ENCODE measurements at regions not wholly inside any gene's neighbourhood (a gene's known extent, or its start where the extent isn't known, plus 50 kb on each side); places are given as distances from the start of the nearest gene placed in this dataset.

DNA sequence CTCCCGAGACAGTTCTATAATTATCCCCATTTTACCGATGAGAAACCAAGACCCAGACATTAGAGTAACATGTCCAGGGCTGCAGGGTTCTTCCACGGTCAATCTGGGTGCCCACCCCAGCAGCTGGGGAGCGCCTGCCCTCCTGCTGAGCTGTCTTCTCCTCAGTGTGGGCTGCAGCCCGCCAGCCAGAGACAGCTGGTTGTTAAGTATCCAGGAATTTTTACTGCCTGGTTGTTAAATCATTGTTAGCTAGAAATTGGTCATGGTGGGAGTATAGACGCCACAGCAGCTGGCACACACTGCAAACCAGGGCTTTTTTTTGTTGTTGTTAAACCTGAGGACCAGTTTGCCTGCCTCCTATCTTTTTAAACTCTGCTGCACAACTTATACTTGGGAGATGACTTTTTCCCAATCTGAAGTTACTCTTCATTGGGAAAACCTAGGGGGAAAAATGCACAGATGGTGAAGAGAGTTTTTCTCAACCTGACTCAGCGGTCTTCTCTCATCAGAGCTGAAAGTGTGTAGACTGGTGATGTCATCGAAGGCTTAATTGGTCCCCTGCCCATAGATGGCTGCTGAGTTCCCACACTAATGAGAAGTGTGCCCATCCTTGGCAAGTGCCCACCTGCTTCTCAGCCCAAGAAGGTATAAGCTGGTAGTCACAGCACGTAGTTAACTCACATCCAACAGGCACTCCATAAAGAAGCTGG lies 208.6 kb downstream of the DRD1 start:
- DNase-seq, result no peak

DNA sequence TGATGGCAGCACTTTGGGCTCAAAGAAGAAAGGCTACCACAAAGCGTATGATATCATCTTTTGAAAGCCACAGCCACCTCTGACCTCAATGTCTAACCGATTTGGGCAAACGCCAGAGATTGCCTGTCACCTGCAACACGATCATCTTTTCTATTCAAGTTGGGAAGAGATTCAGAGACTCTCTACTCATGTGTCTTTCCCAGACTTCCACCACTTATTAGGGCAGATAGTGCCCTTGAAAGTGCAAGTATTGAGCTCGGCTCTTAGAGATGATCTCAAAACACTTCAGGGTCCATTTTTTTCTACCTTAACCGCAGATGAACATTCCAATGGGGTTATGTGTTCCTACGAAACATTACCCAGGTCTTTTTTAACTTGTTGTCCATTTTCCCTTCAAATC lies 213.7 kb downstream of the DRD1 start:
- DNase-seq, result no peak

DNA sequence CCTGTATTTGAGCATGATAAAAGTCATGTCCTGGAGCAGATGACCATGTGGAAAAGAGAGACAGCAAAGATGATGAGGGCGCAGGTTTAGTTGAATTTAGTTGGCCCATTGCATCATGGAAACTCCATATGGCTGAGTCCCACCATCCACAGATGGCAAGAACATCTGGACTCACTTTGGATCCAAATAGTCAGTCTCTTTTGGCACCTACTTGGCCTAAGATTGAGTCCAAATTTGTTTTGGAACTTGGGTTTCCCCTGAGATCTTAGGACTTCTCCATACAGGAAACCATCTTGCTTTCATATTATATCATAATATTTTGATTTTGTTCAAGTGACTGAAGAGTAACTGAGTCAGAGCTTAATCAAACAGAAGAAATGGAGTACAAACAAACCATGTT lies 217.5 kb downstream of the DRD1 start:
- no peak for DNase-seq

DNA sequence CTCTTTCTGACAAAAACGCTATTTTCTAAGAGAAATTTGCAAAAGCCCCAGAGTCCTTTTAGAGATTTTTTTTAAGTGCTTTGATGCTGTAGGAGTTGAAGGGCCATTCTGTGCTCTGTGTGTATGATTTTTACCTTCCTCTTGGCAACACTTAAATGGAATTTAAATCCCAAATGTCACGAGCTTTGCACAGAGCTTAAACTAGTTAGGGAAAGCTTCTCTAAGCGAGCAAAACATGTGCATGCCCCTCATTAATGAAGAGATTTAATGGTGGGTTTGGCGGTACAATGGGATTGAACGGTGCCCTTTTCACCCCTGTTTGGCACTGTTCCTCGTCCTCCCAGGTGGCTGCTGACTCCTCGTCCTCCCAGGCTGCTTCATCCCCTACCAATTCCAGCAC lies 220.7 kb downstream of the DRD1 start:
- DNase-seq, result no peak

DNA sequence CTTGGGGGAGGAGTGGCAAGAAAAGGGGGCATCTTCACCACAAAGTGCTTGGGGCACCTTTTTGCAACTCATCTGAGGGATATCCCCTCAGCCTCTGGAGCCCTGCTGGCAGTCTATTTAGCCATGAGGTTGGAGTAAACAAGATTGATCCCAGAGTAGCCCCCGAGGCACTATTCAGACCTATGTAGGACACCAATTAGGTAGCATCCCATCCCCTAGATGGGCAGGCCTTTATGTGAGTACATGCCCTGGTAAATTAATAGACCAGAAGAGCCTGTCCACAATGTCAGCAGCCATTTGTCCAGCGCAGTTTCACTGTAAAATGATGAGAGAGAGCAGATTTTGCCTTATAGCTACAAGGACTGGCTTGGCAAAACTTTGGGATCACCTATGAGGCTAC lies 221.4 kb downstream of the DRD1 start:
- DNase-seq, result no peak

DNA sequence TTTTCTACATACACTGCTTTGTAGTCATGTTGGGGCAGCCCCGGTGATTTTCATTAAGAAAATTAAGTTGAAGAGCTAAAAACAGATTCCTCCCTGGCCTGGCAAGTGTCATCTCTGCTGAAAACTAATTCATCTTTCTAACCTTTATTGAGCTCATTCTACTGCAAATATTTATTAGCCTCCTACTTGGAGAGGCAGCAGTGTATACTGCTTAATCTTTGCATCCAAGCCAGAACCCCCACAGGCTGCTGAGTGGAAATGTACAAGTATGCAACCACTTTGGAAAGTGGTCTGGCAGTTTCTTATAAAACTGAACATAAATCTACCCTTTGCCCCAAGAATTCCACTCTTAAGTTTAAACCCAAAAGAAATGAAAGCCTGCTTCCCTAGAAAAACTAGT lies 223.4 kb downstream of the DRD1 start:
- DNase-seq, result no peak

DNA sequence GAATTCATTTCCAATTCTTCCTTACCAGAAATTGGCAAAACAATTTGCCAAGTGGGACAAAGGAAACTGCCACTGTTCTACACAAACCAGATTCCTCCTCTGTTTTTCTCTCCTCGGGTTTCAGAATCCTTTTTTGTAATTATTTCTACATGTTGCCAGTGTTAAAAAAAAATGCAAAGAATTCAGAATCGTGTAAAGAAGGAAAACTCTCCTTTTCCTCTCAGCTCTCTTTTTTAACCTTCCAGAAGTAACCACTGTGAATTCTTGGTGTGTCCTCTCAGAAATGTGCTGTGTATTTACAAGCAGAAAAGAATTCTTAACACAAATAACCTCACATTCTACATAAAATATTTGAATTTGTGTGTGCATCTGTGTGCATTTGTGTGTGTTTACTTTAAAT lies 224.6 kb downstream of the DRD1 start:
- no peak for DNase-seq

DNA sequence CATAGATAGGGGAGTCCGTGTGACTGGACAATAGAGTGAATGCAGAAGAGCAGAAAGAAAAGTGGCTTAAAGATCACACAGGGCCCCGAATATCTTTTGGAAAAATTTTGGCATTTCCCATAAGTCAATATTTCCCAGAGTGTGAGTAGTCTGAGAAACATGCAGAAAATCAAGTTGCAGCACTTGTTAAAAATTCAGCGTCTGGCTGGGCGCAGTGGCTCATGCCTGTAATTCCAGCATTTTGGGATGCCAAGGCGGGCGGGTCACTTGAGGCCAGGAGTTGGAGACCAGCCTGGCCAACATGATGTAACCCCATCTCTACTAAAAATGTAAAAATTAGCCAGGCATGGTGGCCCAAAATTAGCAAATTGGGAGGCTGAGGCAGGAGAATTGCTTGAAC lies 227.0 kb downstream of the DRD1 start:
- DNase-seq, result no peak

DNA sequence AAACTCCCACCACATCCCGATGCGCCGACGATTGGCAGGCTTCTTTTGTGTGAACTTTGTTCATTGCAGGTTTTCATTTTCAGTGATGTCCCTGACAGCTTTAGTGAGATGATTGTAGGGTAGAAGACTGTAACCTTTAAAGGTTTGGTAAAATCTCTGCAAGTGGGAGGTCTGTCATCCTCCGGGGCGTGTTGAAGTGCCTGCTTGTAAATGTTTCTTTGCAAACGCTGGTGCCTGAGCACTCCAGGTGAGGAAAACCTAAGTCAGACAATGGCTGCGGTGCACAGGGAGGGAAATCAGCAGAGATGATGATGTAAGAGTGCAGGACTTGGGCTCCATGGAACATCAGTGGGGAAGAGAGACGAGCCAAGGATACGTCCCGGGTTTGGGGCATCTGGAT lies 228.1 kb downstream of the DRD1 start:
- DNase-seq, result no peak

DNA sequence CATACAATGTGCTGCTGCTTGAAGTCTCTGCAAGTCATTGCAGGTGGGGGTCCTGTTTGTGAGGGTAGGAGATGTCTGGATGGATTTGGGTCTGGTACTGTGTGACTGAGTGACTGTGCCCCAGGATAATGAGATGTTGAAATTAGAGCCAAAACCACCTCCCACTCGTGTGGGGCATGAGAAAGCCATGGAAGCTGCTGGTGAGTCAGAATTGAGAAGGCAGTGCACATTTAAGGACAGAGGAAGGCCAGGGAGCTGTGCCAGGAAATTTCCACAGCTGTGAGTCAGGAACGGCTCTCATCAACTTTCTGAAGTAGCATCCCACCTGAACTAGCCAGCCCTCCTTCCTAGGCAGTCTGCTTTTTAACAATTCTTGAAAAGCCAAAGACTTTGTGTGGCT lies 229.8 kb downstream of the DRD1 start:
- DNase-seq, result no peak

DNA sequence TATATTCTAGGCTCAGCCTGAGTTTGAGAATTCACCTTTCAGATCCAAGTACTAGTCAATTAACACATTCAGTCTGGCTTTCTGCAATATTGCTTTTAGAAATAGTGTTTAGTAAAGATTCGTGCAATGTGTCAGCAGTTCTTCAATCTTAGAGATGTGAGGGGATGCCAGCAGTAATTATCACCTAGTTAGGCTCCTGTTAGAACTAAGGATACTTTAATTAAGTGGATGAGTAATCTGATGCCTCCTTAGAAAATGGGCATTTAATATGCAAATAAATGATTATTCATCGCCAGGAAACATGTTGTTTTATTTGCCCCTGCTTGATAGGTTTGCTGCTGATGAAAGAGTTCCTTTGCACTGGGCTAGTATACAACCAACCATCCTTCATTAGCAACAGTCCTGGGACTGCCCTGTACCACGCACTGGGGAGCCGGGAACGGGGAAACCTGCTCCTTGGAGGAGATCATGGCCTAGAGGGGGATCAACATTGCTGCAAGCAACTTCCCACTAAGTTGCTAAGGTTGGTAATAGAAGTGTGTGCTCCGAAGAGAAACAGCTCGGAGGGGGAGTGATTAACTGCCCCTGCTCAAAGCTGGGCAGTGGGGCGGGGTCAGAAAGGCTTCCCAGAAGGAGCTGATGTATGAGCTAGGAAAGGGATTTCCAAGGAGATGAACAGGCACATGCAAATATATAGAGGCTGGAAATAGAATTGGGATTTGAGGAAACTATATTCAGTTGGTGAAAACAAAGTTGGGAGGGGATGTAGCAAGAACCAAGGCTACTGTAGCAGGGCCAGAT lies 231.8 kb downstream of the DRD1 start:
- DNase-seq, result no peak

DNA sequence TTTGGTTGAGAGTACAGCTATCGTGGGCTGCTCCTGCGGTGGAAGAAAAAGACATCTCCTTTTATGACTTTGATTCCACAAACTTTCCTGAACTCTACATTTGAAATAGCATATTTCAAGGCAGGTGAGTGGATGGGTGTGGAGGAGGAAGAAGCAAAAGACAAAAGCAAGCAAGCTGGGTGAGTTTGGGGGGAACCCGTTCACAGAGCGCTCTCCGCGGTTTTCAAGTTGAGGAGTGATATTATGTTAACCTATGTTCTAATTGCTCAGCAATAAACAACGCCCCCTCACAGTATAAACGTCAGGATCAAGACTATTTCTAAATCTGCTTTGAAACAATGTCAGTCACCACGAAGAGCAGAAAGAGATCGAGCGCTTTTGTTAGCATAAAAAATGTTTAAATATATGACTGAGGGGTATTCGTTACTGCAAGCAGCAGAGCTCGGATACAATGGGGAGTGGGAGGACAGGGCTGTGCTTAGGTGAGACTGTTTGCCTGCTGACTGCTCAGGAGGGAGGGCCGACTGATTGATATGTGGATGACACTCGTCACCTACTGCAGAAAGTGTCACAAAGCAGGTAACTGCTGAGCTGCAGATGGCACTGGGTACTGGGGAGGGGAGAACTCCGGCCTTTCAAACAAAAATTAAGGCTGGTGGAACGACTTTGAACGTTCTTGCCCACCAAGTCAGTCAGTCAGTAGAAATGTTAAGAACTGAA lies 236.5 kb downstream of the DRD1 start:
- DNase-seq, result peak; percentile 23

DNA sequence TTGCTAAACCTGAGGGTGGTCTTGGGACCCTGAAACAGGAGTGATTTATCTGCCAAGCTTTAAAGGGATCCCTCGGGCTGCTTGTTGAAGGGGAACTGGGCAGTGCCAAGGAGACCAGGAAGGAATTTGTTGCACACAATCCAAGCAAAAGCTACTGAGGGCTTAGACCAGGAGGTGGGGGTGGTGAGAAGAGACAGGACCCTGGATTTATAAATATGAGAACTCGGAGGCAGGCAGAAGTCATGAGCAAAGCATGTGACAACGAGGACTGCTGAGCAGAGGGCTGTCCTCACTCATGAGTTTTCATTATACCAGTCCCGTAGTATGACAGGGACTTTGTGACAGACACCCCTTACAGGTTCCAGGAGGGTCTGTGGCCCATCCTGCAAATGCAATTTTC lies 237.3 kb downstream of the DRD1 start:
- DNase-seq, result no peak

DNA sequence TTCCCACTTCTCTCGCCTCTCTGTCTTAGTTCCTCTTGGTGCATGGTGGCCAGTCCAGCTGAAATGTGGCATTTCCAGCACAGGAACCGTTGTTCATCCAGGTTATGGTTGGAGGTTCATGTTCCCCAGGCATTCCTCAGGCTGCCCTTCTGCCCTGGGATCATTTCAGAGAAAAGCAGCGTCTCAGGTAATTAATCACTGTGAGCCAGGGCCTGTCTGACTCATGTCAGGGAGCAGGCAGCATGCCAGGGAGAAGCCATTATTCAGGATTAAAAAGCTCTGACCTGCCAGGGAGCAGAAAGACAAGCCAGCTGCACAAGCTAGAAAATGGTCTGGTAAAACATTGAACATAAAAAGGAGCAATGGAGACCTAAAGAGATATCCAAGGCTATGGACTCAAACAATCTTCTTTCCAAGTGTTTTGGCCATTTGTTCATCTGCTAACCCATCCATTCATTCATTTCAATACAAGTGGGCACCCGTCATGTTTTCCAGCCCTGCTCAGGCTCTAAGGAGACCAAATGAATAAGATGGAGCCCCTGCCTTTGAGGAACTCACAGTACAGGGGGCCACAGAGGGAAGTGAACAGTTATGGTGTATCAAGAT lies 241.4 kb downstream of the DRD1 start:
- peak; percentile 63 for DNase-seq

DNA sequence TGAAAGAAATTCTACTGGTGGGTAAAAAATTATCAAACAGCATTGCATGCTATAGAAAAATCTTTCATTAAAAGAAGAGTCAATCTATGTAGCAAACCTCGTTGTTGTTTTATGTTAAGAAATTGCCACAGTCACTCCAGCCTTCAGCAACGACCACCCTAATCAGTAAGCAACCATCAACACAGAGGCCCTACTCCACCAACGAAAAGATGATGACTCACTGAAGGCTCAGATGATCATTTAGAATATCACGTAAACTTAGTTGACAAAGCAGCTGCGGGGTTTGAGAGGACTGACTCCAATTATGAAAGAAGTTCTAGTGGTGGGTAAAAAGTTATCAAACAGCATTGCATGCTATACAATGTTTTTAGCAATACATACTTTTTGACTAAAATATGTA lies 242.6 kb downstream of the DRD1 start:
- DNase-seq, result no peak

DNA sequence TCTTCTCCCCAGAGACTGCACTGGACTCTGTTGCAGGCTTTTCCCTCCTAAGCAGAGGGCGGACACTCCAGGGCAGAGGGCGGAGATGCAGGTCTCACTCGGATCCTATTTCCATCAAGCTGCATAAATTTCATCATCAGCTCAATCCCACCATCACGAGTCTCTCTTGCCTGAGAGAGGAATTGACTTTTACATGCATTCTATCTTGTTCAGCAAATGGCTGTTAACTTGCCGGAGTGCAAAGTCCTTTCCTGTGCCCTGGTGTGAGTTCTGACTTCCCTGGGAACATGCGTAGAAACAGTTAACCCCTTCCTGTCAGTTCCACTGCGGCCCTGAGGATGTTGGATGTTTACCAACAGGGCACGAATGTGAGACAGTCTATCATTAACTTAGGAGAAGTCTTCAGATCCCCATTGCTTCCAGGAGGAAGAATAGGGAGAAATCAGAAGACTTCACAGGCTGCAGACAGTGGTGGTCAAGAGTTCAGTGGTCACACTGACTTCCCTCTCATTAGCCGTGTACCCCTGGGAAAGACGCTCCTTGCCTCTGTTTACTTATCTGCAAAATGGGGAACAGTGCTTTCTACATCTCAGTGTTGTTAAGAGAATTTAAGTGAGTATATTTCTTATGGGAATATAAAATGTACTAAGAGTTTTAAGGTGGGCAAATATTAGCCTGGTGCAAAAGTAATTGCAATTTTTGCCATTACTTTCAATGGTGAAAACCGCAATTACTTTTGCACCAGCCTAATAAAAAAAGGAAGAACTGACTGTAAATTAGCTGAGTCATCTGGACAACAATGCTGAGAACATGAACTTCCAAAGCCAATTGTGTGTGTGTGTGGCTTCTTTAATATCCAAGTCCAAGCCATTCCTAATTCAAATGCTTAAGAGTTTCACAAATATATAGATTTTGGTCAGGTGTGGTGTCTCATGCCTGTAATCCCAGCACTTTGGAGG lies 248.0 kb downstream of the DRD1 start:
- no peak for DNase-seq

DNA sequence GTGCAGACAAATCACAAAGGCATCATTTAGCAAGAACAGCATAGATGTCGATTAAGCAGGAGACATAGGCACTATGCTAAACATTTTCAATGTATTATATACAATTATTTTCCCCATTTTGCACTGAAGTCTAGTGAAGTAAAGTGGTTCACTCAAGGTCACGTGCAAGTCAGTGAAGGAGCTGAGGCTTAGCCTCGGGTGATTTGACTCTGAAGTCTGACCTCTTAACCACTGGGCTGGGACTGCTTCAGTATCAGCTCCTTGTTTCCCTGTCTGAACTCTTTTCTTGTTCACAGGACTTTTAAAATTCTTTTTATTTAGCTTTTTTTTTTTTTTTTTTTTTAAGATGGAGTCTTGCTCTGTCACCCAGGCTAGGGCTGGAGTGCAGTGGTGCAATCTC lies 262.7 kb downstream of the DRD1 start:
- no peak for DNase-seq

DNA sequence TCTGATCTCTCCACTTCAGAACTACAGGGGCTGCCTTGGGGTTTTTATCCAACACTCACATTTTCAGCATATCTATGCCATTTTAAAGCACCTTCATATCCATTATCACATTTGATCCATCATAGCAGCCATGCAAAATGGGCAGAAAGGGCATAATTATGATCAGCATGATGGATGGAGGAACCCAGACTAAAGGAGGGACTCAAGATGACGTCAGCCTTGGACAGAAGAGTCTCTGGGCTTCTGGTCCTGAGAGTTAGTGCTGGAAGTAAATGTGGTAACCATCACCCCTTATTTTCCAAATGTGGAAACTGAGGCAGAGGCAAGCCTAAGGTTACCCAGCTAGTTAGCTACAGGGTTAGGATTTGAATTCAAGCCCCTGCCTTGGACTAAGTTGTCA lies 273.1 kb downstream of the DRD1 start:
- no peak for DNase-seq

DNA sequence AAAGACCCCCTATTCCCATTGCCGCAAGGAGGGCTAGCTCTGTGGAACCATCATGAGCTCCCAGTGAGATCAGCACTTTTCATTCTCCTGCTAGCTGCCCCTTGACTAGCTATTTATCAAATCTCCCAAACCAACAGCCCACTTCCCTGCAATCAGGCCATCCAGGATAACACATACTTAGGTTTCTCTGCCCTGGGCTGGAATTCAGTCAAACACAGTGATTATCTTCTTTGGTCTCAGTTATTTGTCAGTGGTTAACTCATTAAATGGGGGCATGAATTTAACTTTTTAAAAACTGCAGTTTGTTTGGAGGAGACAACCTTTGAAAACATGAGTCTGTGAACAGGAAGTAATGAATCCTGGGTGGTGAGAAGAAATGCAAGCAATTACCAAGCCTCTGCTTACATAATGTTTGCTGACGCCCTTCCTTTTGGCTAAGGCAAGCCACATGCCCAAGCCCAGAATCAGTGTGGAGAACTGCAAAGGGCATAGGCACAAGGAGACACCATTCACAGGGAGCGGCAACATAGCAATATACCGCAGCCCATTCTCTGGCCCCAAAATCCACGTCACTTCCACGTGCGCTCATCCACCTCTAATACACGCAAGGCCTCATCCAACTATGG lies 275.0 kb downstream of the DRD1 start:
- no peak for DNase-seq

DNA sequence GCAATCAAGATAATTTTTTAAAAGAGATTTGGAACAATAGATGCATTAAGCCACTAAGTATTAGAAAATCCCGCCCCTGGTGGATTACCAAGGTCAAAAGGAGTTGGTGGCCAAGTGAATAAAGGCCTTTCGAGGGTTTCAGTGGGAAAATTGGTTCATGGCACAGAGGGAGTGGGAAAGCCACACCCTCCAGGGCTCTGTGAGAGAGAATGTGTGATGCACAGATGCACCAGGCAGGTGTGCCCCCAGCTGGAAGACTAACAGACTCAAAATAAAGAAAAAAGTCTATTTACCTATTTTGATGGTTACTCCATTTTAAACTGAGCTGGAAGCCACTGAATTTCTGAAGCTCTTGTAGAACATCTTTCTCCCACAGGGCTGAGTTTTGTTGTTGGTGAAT lies 278.0 kb downstream of the DRD1 start:
- DNase-seq, result no peak

DNA sequence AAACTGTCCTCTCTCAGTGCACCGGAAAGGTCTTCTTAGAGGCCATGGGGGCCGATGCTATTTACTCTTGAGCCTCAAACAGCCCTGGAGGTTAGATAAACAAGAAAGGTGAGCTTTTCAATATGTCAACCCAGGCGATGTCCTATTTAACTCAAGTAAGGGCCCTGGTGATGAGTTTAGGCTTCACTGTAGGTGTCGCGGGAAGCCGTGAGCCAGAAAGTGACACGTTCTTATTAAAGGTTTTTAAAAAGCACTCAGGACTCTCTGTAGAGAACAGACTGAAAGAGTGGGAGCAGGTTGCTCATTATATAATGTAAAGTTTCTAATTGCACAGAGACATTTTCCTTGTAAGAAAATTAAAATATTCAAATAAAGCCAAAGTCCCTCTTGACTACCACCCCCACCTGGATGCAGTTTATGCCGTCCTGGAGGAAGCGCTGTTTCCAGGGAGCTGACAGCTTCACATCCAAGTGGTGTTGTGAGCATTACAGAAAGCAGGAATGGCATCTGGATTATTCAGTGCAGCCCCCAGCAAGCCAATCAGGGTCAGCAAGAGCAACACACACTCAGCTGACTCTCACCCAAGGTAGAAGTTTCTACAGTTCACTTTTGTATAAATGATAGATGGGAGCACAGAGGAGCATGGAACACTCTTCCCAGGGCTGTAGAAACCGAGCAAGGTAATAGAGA lies 280.3 kb downstream of the DRD1 start:
- no peak for DNase-seq

Measured in NCI-H345 (cell line).